ENCODE measurements at regions not wholly inside any gene's neighbourhood (a gene's known extent, or its start where the extent isn't known, plus 50 kb on each side); places are given as distances from the start of the nearest gene placed in this dataset.

GRCh38 chr9:129511285-129511900 lies 109.5 kb downstream of the C9orf50 start:
- TF ChIP-seq CTCF (conservative IDR thresholded peaks at IDR 0.05; ENCODE audit: low read depth, low read length) = no peak
- no peak for TF ChIP-seq EZH2 (IDR thresholded peaks at IDR 0.05; ENCODE audit: low read length, unreplicated experiment)

All from PC-3 (cell line).